Dendritic cell treated with granulocyte-macrophage colony-stimulating factor and Interleukin-4, amounts not matched to agents 40 ng/mL and 50 ng/mL, for 4 days (primary cell): ENCODE measurements at regions not wholly inside any gene's neighbourhood (a gene's known extent, or its start where the extent isn't known, plus 50 kb on each side); places are given as distances from the start of the nearest gene placed in this dataset.
"Not testable (repeated sequence)": the region's sequence is repeated elsewhere in the genome, so short reads cannot be mapped to it uniquely, and the experiment has no call there.

Source experiments
- H3K27ac Mint-ChIP-seq: one replicate; pipeline ENCODE4 v1.8.0; 2022; ENCODE audit warnings: mild to moderate bottlenecking, mixed read lengths
- H3K27me3 Mint-ChIP-seq: one replicate; pipeline ENCODE4 v1.8.0; 2022; ENCODE audit warnings: mild to moderate bottlenecking, mixed read lengths
- H3K36me3 Mint-ChIP-seq: one replicate; pipeline ENCODE4 v1.8.0; 2022; ENCODE audit warnings: low read depth, mixed read lengths
- H3K4me1 Mint-ChIP-seq: one replicate; pipeline ENCODE4 v1.8.0; 2022; ENCODE audit warnings: low read depth, mixed read lengths
- H3K4me3 Mint-ChIP-seq: one replicate; pipeline ENCODE4 v1.8.0; 2022; ENCODE audit warnings: mild to moderate bottlenecking, moderate library complexity, mixed read lengths
- H3K9me3 Mint-ChIP-seq: one replicate; pipeline ENCODE4 v1.8.0; 2022; ENCODE audit warnings: mixed read lengths
- intact Hi-C: fragments of 100-400 bp; cut with micrococcal nuclease; formaldehyde crosslinking; loops from one replicate; pipeline ENCODE4 v1.15.0; 2022

DNA sequence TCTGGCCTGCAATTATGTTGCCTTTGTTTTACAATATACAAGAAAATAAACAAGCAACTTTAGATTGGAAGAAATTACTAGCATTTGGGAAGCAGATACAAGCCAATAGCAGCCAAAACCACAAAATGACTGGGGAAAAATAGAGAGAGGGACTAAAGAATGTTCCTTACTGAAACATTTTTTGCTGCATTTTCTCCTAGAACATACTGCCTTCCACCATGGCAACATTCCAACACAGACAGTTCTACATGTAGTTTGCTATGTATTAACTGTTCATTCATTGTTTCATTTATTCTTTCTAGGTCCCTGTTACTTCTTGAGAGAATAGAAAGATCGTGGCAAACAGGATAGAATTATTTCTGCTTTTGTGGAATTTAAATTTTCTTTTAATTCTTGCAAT lies 530.2 kb downstream of the RPS29 start:
- intact Hi-C loops, result no loop called here
- H3K27ac Mint-ChIP-seq, result no peak overlapping the region
- H3K4me3 Mint-ChIP-seq, result no peak overlapping the region
- no peaks in the 10 kb centered on the region for H3K9me3 Mint-ChIP-seq
- H3K36me3 Mint-ChIP-seq, result no peaks in the 10 kb centered on the region
- no peaks in the 10 kb centered on the region for H3K4me1 Mint-ChIP-seq
- no peaks in the 10 kb centered on the region for H3K27me3 Mint-ChIP-seq

GRCh38 chr14:49052521-49052920 lies 533.7 kb downstream of the RPS29 start:
- H3K27me3 Mint-ChIP-seq, result no peaks in the 10 kb centered on the region
- H3K4me1 Mint-ChIP-seq, result no peaks in the 10 kb centered on the region
- no peak overlapping the region for H3K4me3 Mint-ChIP-seq
- no peaks in the 10 kb centered on the region for H3K9me3 Mint-ChIP-seq
- intact Hi-C loops, result no loop called here
- no peak overlapping the region for H3K27ac Mint-ChIP-seq
- H3K36me3 Mint-ChIP-seq, result no peaks in the 10 kb centered on the region

GRCh38 chr14:49051328-49052060 lies 534.7 kb downstream of the RPS29 start:
- H3K4me3 Mint-ChIP-seq, result no peak overlapping the region
- no peaks in the 10 kb centered on the region for H3K9me3 Mint-ChIP-seq
- H3K27ac Mint-ChIP-seq, result no peak overlapping the region
- intact Hi-C loops, result no loop called here
- no peaks in the 10 kb centered on the region for H3K4me1 Mint-ChIP-seq
- no peaks in the 10 kb centered on the region for H3K36me3 Mint-ChIP-seq
- no peaks in the 10 kb centered on the region for H3K27me3 Mint-ChIP-seq

DNA sequence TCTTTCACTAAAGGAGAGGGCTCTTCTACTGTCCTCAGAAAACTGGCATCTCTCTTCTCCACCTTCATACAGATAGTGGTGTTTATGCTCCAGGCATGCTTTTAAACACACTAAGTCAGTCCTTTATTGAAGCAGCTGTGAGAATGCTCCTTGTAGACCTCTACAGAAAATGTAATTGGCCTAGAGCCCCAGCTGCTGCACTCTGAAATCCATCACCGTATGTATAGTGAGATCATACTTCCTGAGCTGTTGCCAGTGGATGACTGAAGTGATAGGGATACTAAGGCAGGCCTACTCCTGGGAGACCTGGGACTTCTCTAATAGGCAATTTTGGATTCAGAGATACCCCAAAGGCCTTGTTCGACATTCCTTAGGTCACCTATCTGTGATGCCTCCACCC lies 535.4 kb downstream of the RPS29 start:
- no peak overlapping the region for H3K4me3 Mint-ChIP-seq
- H3K27me3 Mint-ChIP-seq, result no peaks in the 10 kb centered on the region
- H3K4me1 Mint-ChIP-seq, result no peaks in the 10 kb centered on the region
- H3K9me3 Mint-ChIP-seq, result no peaks in the 10 kb centered on the region
- intact Hi-C loops, result no loop called here
- no peak overlapping the region for H3K27ac Mint-ChIP-seq
- no peaks in the 10 kb centered on the region for H3K36me3 Mint-ChIP-seq

DNA sequence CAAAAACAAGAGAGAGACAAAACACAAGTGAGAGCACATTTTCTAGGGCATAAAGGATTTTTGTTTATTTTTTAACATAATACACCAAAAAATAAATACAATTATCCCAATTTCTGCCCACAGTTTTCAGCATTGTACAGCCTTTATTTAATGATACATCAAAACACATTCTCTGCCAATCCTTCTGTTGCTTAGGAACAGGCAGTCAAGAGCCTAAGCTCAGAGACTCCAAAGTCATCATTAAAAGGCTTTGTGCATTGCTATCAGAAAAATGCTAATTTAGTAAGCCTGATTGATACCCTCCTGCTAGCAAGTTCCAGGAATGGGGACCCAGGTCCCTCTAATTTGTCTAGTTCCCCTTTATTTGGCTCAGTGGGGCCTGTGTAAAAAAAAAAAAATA lies 536.5 kb downstream of the RPS29 start:
- no peaks in the 10 kb centered on the region for H3K9me3 Mint-ChIP-seq
- no peaks in the 10 kb centered on the region for H3K36me3 Mint-ChIP-seq
- intact Hi-C loops, result no loop called here
- H3K4me3 Mint-ChIP-seq, result no peak overlapping the region
- no peak overlapping the region for H3K27ac Mint-ChIP-seq
- H3K27me3 Mint-ChIP-seq, result no peaks in the 10 kb centered on the region
- no peaks in the 10 kb centered on the region for H3K4me1 Mint-ChIP-seq

DNA sequence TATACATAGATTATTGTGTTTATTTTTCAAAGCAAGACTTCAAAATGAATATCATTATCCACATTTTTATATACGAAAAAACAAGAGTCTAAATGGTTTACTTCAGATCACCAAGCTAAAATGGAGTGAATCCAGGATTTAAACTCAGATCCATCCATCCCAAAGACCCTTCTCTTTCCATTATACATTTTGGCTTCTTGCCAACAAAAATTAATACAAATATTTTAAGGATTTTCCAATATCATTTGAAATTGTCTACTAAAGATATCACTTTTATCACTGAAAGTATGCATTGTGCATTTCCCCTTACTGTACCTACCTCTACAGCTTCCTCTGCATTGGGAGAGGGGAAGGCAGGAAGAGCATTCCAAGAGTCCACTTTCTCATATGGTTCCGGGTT lies 541.2 kb downstream of the RPS29 start:
- Mint-ChIP-seq H3K27ac (no peak overlapping the region), H3K36me3 (no peaks in the 10 kb centered on the region), H3K27me3 (no peaks in the 10 kb centered on the region), H3K4me3 (no peak overlapping the region), H3K9me3 (no peaks in the 10 kb centered on the region), H3K4me1 (no peaks in the 10 kb centered on the region)
- intact Hi-C loops, result no loop called here

GRCh38 chr14:49036984-49037516 lies 549.1 kb downstream of the RPS29 start:
- intact Hi-C loops, result no loop called here
- no peak overlapping the region for H3K4me3 Mint-ChIP-seq
- H3K27me3 Mint-ChIP-seq, result no peaks in the 10 kb centered on the region
- no peaks in the 10 kb centered on the region for H3K9me3 Mint-ChIP-seq
- no peaks in the 10 kb centered on the region for H3K36me3 Mint-ChIP-seq
- no peak overlapping the region for H3K27ac Mint-ChIP-seq
- no peaks in the 10 kb centered on the region for H3K4me1 Mint-ChIP-seq

DNA sequence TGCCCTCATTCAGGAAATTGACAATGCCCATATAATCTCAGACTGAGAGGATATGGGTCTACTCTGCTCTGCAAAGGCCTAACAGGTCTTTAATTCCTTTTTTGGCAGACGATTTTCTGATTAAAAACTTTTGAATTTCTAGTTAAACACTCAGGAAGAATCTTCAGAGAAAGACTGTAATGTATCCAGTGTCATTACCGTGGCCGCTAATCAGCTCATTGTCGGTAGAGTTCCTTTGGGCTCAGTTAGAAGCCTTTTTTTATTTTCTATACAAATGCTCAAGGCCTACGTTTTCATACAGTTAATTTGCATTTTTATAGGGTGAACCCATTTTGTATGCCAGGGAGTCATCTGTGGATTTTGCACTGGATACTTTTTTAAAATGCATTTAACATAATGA lies 549.9 kb downstream of the RPS29 start:
- no peaks in the 10 kb centered on the region for H3K27me3 Mint-ChIP-seq
- H3K4me1 Mint-ChIP-seq, result no peaks in the 10 kb centered on the region
- no peak overlapping the region for H3K4me3 Mint-ChIP-seq
- no peaks in the 10 kb centered on the region for H3K9me3 Mint-ChIP-seq
- intact Hi-C loops, result no loop called here
- no peak overlapping the region for H3K27ac Mint-ChIP-seq
- H3K36me3 Mint-ChIP-seq, result no peaks in the 10 kb centered on the region

DNA sequence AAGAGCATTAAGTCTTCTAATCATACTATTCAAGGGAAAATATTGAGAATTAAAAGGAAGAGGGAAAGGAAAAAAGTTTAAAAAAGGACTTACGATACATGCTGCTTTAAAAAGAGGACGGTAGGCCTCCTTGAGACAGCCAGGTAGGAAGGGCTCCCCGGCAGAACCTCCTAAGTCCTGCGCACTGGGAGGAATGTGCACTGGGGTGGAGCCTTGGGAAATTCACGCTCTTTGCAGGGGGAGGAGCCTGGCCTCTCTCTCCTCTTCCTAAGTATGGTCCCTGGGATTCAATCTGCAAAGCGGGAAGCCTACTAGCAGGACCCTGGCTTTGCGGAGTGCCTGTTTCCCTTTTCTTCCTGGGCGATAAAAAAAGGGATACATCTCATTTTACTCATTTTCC lies 553.0 kb downstream of the RPS29 start:
- H3K27ac Mint-ChIP-seq, result no peak overlapping the region
- no peaks in the 10 kb centered on the region for H3K27me3 Mint-ChIP-seq
- H3K4me3 Mint-ChIP-seq, result no peak overlapping the region
- H3K4me1 Mint-ChIP-seq, result no peaks in the 10 kb centered on the region
- intact Hi-C loops, result no loop called here
- H3K9me3 Mint-ChIP-seq, result no peaks in the 10 kb centered on the region
- H3K36me3 Mint-ChIP-seq, result no peaks in the 10 kb centered on the region

DNA sequence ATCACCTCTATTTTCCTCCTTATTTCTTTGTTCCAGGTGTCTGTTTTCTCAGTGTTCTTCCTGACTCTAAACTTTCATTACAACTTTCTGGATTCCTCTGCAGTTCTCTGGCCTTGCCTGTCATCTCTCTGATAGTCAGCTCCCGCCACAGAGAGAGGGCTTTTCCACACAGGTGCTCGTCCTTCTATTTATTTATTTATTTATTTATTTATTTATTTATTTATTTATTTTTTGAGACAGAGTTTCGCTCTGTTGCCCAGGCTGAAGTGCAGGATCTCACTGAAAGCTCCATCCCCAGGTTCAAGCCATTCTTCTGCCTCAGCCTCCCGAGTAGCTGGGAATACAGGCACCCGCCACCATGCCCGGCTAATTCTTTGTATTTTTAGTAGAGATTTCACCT lies 554.5 kb downstream of the RPS29 start:
- intact Hi-C loops, H3K4me3 Mint-ChIP-seq, H3K36me3 Mint-ChIP-seq, H3K27ac Mint-ChIP-seq, H3K27me3 Mint-ChIP-seq, H3K9me3 Mint-ChIP-seq, H3K4me1 Mint-ChIP-seq: not testable (repeated sequence)

DNA sequence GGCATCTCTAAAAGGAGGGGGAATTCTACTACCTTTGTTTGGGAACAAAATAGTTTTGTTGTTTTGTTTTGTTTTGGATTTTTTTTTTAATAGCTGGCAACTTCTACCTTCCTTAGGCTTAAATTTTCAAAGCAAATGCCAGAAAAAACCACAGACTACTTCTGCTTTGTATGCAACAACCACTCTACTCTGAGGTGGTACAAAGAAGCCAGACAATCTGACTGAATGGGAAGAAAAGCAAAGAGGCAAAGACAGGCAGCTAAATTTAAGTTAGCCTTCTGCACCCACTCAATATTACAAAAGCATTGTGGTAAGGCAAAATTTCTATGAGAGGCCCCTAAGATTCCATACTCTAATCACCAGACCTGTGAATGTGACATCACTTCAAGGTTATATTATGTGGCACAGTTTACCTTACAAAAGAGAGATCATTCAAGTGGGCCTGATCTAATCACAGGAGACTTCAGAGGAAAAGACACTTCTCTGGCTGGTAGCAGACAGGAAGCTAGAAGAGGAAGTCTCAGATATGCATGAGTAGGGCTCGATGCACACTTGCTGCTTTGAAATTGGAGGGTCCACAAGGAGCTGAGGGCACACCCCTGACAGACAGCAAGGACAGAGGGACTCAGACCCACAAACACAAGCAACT lies 566.6 kb downstream of the RPS29 start:
- H3K27me3 Mint-ChIP-seq, result no peaks in the 10 kb centered on the region
- no peaks in the 10 kb centered on the region for H3K9me3 Mint-ChIP-seq
- H3K27ac Mint-ChIP-seq, result no peak overlapping the region
- H3K4me1 Mint-ChIP-seq, result no peaks in the 10 kb centered on the region
- no peaks in the 10 kb centered on the region for H3K36me3 Mint-ChIP-seq
- no peak overlapping the region for H3K4me3 Mint-ChIP-seq
- intact Hi-C loops, result loop anchor here (5.0 kb wide), 1 partner anchor 137 kb away; no protein-coding TSS in a partner anchor

GRCh38 chr14:49017447-49017846 lies 568.7 kb downstream of the RPS29 start:
- Mint-ChIP-seq H3K27me3 (no peaks in the 10 kb centered on the region), H3K4me1 (no peaks in the 10 kb centered on the region), H3K9me3 (no peaks in the 10 kb centered on the region), H3K36me3 (no peaks in the 10 kb centered on the region), H3K4me3 (no peak overlapping the region), H3K27ac (no peak overlapping the region)
- intact Hi-C loops, result no loop called here

DNA sequence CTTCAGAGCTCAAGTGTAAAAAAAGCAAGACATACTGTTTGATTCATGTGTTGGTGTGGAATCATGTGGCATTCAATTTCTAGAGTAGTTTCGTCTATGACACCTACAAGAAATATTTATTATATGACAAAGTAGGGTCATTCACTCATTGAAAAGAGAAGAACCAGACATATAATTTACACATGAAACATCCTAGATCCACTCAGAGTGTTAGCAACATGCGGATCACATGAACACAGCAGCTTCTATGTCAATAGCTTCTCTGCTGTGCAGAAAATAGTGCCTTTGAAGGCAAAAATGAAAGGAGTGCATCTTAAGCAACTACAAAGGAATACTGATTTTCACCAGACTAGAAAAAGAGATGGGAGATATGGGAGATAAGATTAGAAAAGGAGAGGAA lies 569.8 kb downstream of the RPS29 start:
- no peak overlapping the region for H3K4me3 Mint-ChIP-seq
- intact Hi-C loops, result no loop called here
- no peaks in the 10 kb centered on the region for H3K9me3 Mint-ChIP-seq
- H3K4me1 Mint-ChIP-seq, result no peaks in the 10 kb centered on the region
- H3K27me3 Mint-ChIP-seq, result no peaks in the 10 kb centered on the region
- H3K27ac Mint-ChIP-seq, result no peak overlapping the region
- H3K36me3 Mint-ChIP-seq, result no peaks in the 10 kb centered on the region

DNA sequence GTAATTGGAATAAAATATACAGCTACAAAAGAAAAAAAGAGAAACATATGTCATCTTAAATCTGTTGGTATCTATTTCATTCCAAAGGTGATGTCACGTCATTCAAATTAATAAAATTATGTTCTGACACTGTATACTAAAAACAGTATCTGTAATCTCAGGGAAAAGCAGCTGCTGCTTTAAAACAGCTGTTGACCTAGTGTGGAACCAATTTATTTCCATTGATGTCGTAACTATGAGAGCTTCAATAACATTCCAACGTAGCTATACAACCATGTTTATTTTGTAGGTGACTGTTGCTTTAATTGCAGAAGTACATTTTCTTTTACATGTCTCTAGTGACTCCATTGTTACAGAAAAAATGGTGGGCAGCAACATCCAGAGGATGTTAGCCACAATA lies 571.7 kb downstream of the RPS29 start:
- Mint-ChIP-seq H3K4me1 (no peaks in the 10 kb centered on the region), H3K4me3 (no peak overlapping the region), H3K9me3 (no peaks in the 10 kb centered on the region), H3K27ac (no peak overlapping the region), H3K36me3 (no peaks in the 10 kb centered on the region), H3K27me3 (no peaks in the 10 kb centered on the region)
- intact Hi-C loops, result no loop called here

DNA sequence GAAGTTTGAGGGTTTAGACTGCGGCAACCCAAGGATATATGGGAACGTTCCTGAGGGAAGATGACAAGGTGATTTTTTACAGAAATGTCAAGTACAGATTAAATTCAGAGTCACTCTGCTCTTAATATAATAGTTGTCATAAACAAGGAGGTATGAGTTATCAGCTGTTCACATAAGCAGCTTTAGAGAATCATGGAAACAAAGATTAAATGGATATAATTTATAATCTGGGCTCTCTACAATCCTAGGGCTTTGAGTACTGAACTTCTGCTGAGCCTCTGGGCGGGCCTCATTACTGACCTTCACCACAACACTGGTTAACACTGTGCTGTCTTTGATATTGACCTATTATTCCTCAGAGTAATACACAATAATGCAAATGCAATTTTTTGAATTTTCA lies 577.8 kb downstream of the RPS29 start:
- Mint-ChIP-seq H3K9me3 (no peaks in the 10 kb centered on the region), H3K36me3 (no peaks in the 10 kb centered on the region), H3K4me3 (no peak overlapping the region), H3K27me3 (no peaks in the 10 kb centered on the region), H3K27ac (no peak overlapping the region), H3K4me1 (no peaks in the 10 kb centered on the region)
- intact Hi-C loops, result no loop called here
